A549 (cell line): ENCODE measurements at regions not wholly inside any gene's neighbourhood (a gene's known extent, or its start where the extent isn't known, plus 50 kb on each side); places are given as distances from the start of the nearest gene placed in this dataset.

Experiments used
- RNF2 ChIP-seq: fragments of 200-600 bp; sonication (generic); IDR thresholded peaks from 2 replicates; pipeline ENCODE4 v1.6.1; 2016; ENCODE audit warnings: low read depth, mild to moderate bottlenecking, antibody characterized with exemption, moderate library complexity, borderline replicate concordance
- TF ChIP-seq, protein P1 (sequence below): fragments of >200 bp; sonication (Bioruptor Twin); formaldehyde crosslinking; IDR thresholded peaks from 3 replicates; pipeline ENCODE4 v1.5.1; 2016

DNA sequence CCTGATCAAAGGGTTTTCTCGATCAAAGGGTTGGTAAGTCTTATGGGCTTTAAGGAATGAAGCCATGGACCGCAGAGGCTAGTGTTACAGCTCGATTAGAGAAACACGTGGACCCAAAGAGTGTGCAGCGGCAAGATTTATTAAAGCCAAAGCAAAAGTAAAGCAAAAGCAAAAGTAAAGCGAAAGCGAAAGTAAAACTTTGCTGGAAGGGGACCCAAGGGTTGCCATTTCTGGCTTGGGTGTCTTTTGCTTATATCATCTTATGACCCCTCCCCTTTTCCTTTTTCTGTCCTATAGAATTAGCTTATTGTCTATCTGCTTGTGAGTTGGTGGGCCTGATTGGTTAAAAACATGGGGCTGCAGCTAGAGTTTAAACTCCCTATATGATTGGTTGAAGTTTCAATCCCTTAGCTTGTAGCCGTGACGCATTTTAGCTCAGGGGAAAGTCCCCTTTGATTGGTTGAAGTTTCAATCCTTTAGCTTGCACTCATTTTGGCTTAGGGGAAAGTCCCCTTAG lies 957.0 kb downstream of the AMY1C start:
- TF ChIP-seq, protein P1, sequence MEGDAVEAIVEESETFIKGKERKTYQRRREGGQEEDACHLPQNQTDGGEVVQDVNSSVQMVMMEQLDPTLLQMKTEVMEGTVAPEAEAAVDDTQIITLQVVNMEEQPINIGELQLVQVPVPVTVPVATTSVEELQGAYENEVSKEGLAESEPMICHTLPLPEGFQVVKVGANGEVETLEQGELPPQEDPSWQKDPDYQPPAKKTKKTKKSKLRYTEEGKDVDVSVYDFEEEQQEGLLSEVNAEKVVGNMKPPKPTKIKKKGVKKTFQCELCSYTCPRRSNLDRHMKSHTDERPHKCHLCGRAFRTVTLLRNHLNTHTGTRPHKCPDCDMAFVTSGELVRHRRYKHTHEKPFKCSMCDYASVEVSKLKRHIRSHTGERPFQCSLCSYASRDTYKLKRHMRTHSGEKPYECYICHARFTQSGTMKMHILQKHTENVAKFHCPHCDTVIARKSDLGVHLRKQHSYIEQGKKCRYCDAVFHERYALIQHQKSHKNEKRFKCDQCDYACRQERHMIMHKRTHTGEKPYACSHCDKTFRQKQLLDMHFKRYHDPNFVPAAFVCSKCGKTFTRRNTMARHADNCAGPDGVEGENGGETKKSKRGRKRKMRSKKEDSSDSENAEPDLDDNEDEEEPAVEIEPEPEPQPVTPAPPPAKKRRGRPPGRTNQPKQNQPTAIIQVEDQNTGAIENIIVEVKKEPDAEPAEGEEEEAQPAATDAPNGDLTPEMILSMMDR, result no peak
- no peak for TF ChIP-seq RNF2
